B cell (primary cell): ENCODE measurements at regions not wholly inside any gene's neighbourhood (a gene's known extent, or its start where the extent isn't known, plus 50 kb on each side); places are given as distances from the start of the nearest gene placed in this dataset.

Source experiments
- ATAC-seq: fragments of 200-7000 bp; cut with Tn5 transposase; one replicate; pipeline ENCODE4 v1.10.0; 2021; ENCODE audit warnings: low read depth, mild to moderate bottlenecking, moderate number of reproducible peaks, moderate library complexity
- CTCF ChIA-PET: fragments of 350-600 bp; sonication (Branson Sonifier 250); formaldehyde crosslinking; loops from one replicate; lab custom pipeline; 2021; ENCODE audit warnings: antibody characterized with exemption, inconsistent platforms; lab: Charles Lee
- POLR2A ChIA-PET: fragments of 350-600 bp; sonication (Branson Sonifier 250); formaldehyde crosslinking; loops from one replicate; lab custom pipeline; 2021; ENCODE audit warnings: antibody characterized with exemption; lab: Charles Lee
- DNase-seq: peaks from one replicate; pipeline ENCODE4 v3.0.0; 2013
- H2AFZ ChIP-seq: 2 replicates; pipeline ENCODE4 v1.6.1; 2012; ENCODE audit warnings: mild to moderate bottlenecking, low read depth, low read length; ENCODE audit not compliant: insufficient read depth, poor library complexity, severe bottlenecking
- H3K27ac ChIP-seq, 2 donors: 1 replicate in 1 of 2; 2 replicates in 1 of 2; pipeline ENCODE4 v1.5.1; 2012 to 2013; ENCODE audit warnings: low read length in 2 of 2, mild to moderate bottlenecking in 2 of 2, moderate library complexity in 1 of 2
- H3K27me3 ChIP-seq, 4 experiments: fragments of 200-600 bp in 1 of 4; sonication (generic) in 1 of 4; replicated peaks in 1 of 4; 1 replicate in 2 of 4; 2 replicates in 2 of 4; pipeline versions ENCODE4 v1.6.1 to v1.7.0; 2013 to 2016; ENCODE audit warnings: low read length in 3 of 4, mild to moderate bottlenecking in 2 of 4, mixed read lengths in 1 of 4, moderate library complexity in 1 of 4; ENCODE audit not compliant: insufficient read depth in 4 of 4, control insufficient read depth in 3 of 4; ENCODE audit errors: control extremely low read depth in 1 of 4
- H3K36me3 ChIP-seq, 2 experiments: replicated peaks in 1 of 2; 1 replicate in 1 of 2; 2 replicates in 1 of 2; pipeline versions ENCODE4 v1.6.1 to v1.7.1; 2013; ENCODE audit warnings: low read length in 1 of 2; ENCODE audit not compliant: insufficient read depth in 2 of 2, control insufficient read depth in 1 of 2; ENCODE audit errors: control extremely low read depth in 1 of 2, extremely low read depth in 1 of 2
- H3K4me1 ChIP-seq, 2 donors: fragments of 200-600 bp in 1 of 2; sonication (generic) in 1 of 2; 1 replicate in 1 of 2; 2 replicates in 1 of 2; pipeline versions ENCODE4 v1.5.1 to v1.6.1; 2013 to 2017; ENCODE audit warnings: low read length in 2 of 2; ENCODE audit not compliant: control insufficient read depth in 2 of 2, insufficient read depth in 2 of 2
- H3K4me2 ChIP-seq: replicated peaks from 2 replicates; pipeline ENCODE3; 2012; ENCODE audit warnings: mild to moderate bottlenecking, low read depth, low read length; ENCODE audit not compliant: poor library complexity, severe bottlenecking
- H3K4me3 ChIP-seq, 5 experiments: fragments of 200-600 bp in 1 of 5; sonication (generic) in 1 of 5; 1 replicate in 3 of 5; 2 replicates in 2 of 5; pipeline versions ENCODE4 v1.5.1 to v1.7.0; 2011 to 2016; ENCODE audit warnings: low read length in 4 of 5, mild to moderate bottlenecking in 4 of 5, low read depth in 2 of 5, control low read depth in 1 of 5, moderate library complexity in 1 of 5; ENCODE audit not compliant: insufficient read depth in 1 of 5; ENCODE audit errors: control extremely low read depth in 1 of 5, extremely low read depth in 1 of 5
- H3K79me2 ChIP-seq: fragments of 200-600 bp; sonication (generic); one replicate; pipeline ENCODE4 v1.6.0; 2016; ENCODE audit warnings: low read length; ENCODE audit not compliant: control insufficient read depth, insufficient read depth
- H3K9ac ChIP-seq: fragments of 200-600 bp; sonication (generic); 2 replicates; pipeline ENCODE4 v1.6.1; 2017; ENCODE audit warnings: mild to moderate bottlenecking, low read length, moderate library complexity
- H3K9me3 ChIP-seq, 3 donors: one replicate each; pipeline versions ENCODE4 v1.6.1 to v1.7.1; 2013; ENCODE audit warnings: low read length in 2 of 3; ENCODE audit not compliant: control insufficient read depth in 2 of 3, insufficient read depth in 1 of 3; ENCODE audit errors: control extremely low read depth in 1 of 3
- H4K20me1 ChIP-seq: 2 replicates; pipeline ENCODE4 v1.6.0; 2012; ENCODE audit warnings: mild to moderate bottlenecking, low read length; ENCODE audit not compliant: insufficient read depth, control insufficient read depth, poor library complexity, severe bottlenecking
- H3K27ac Mint-ChIP-seq: one replicate; pipeline ENCODE4 v1.8.0; 2021; ENCODE audit warnings: mixed read lengths
- H3K27me3 Mint-ChIP-seq: one replicate; pipeline ENCODE4 v1.8.0; 2021; ENCODE audit warnings: mixed read lengths
- H3K4me1 Mint-ChIP-seq: one replicate; pipeline ENCODE4 v1.8.0; 2021; ENCODE audit warnings: mixed read lengths
- H3K4me3 Mint-ChIP-seq: one replicate; pipeline ENCODE4 v1.8.0; 2021; ENCODE audit warnings: mixed read lengths
- H3K9me3 Mint-ChIP-seq: one replicate; pipeline ENCODE4 v1.8.0; 2022; ENCODE audit warnings: mixed read lengths; ENCODE audit not compliant: insufficient read depth
- CTCF ChIP-seq: fragments of 200-600 bp; IDR thresholded peaks from one replicate; pipeline ENCODE4 v1.8.0; 2022; ENCODE audit warnings: antibody characterized with exemption, mild to moderate bottlenecking
- EZH2 ChIP-seq: IDR thresholded peaks from 2 replicates; pipeline ENCODE4 v1.6.1; 2012; ENCODE audit warnings: borderline replicate concordance, low read depth, mild to moderate bottlenecking, moderate library complexity, low read length; ENCODE audit not compliant: insufficient read depth, poor library complexity, severe bottlenecking
- WGBS: methylation state at CpG from one replicate; pipeline ENCODE4 v1.1.5; 2013; ENCODE audit warnings: missing lambda C conversion rate; ENCODE audit not compliant: insufficient coverage; 5-methylcytosine and 5-hydroxymethylcytosine counted together
- intact Hi-C: fragments of 100-400 bp; cut with micrococcal nuclease; formaldehyde crosslinking; loops from one replicate; pipeline ENCODE4 v1.10.0; 2022

- CTCF ChIA-PET, result no interaction called here
These were observed 104.6 kb downstream of the DIRAS3 start for GRCh38 chr1:67945733-67946374.

GRCh38 chr1:67942274-67942673, 108.2 kb downstream of the DIRAS3 start:
- no peak overlapping the region for H3K27ac ChIP-seq
- no peaks in the 10 kb centered on the region for H3K79me2 ChIP-seq
- Mint-ChIP-seq H3K27ac (no peak overlapping the region), H3K4me1 (no peaks in the 10 kb centered on the region), H3K4me3 (no peak overlapping the region), H3K9me3 (peaks cover 4% of the 10 kb centered on the region), H3K27me3 (peaks cover 3% of the 10 kb centered on the region)
- no peaks in the 10 kb centered on the region for H4K20me1 ChIP-seq
- H3K27me3 ChIP-seq, result no peaks in the 10 kb centered on the region
- no peaks in the 10 kb centered on the region for H3K9me3 ChIP-seq
- H3K9ac ChIP-seq, result no peak overlapping the region
- H3K4me2 ChIP-seq, result no peak overlapping the region
- ChIA-PET POLR2A (no interaction called here), CTCF (no interaction called here)
- H2AFZ ChIP-seq, result no peak overlapping the region
- no peaks in the 10 kb centered on the region for H3K36me3 ChIP-seq
- no peak for DNase-seq
- intact Hi-C loops, result no loop called here
- H3K4me3 ChIP-seq, result no peak overlapping the region
- TF ChIP-seq CTCF (no peak), EZH2 (no peak)
- H3K4me1 ChIP-seq, result no peaks in the 10 kb centered on the region
- ATAC-seq, result no peak

More at GRCh38 chr1:67945733-67946374, 104.6 kb downstream of the DIRAS3 start:
- no peaks in the 10 kb centered on the region for H3K79me2 ChIP-seq
- H3K9me3 Mint-ChIP-seq, result peaks cover 4% of the 10 kb centered on the region
- H2AFZ ChIP-seq, result no peak overlapping the region
- no peaks in the 10 kb centered on the region for H4K20me1 ChIP-seq
- H3K4me3 Mint-ChIP-seq, result no peak overlapping the region
- no peak for ATAC-seq
- no peak for TF ChIP-seq EZH2
- no peak for TF ChIP-seq CTCF
- intact Hi-C loops, result no loop called here
- H3K4me1 ChIP-seq, result no peaks in the 10 kb centered on the region
- H3K27me3 Mint-ChIP-seq, result peaks cover 3% of the 10 kb centered on the region
- DNase-seq, result no peak
- WGBS, result 92% methylated on average over 3 of the region's 7 CpGs
- no peaks in the 10 kb centered on the region for H3K36me3 ChIP-seq
- no peak overlapping the region for H3K4me2 ChIP-seq
- H3K4me1 Mint-ChIP-seq, result no peaks in the 10 kb centered on the region
- H3K27me3 ChIP-seq, result no peaks in the 10 kb centered on the region
- POLR2A ChIA-PET, result no interaction called here
- H3K27ac ChIP-seq, result no peak overlapping the region
- H3K9ac ChIP-seq, result no peak overlapping the region
- no peaks in the 10 kb centered on the region for H3K9me3 ChIP-seq
- no peak overlapping the region for H3K4me3 ChIP-seq
- no peak overlapping the region for H3K27ac Mint-ChIP-seq
